Endothelial cell of umbilical vein (primary cell): ENCODE measurements at regions not wholly inside any gene's neighbourhood (a gene's known extent, or its start where the extent isn't known, plus 50 kb on each side); places are given as distances from the start of the nearest gene placed in this dataset.

Source experiments
- BruUV-seq: library from RNA; stranded (reverse); fragments of 400-500 nt; replicated peaks from 2 replicates; lab custom pipeline; 2021; lab: Mats Ljungman, UMichigan
- CTCF ChIA-PET: fragments of 300-600, 350-600 bp; sonication (Branson Sonifier 250); formaldehyde crosslinking; loops from one replicate; lab custom pipeline; 2021; ENCODE audit warnings: antibody characterized with exemption, inconsistent platforms; lab: Charles Lee
- POLR2A ChIA-PET: fragments of 300-600, 350-600 bp; sonication (Branson Sonifier 250); formaldehyde crosslinking; loops from one replicate; lab custom pipeline; 2021; ENCODE audit warnings: antibody characterized with exemption, inconsistent platforms; lab: Charles Lee
- DNase-seq: peaks from one replicate; pipeline ENCODE4 v3.0.0-alpha.2; 2011; ENCODE audit warnings: low read depth, low spot score
- FAIRE-seq: peaks from 2 replicates; lab custom pipeline; 2011; peaks lifted over from hg19 to GRCh38; lab: Jason Lieb, UNC
- H2AFZ ChIP-seq: 2 replicates; pipeline ENCODE4 v1.6.0; 2012; ENCODE audit warnings: low read depth, low read length, control low read depth, inconsistent platforms
- H3K27ac ChIP-seq: 2 replicates; pipeline ENCODE4 v1.5.1; 2011; ENCODE audit warnings: low read depth, mild to moderate bottlenecking, control low read depth, low read length, moderate library complexity; ENCODE audit not compliant: insufficient read depth
- H3K27me3 ChIP-seq, 2 experiments: 2 replicates each; pipeline versions ENCODE4 v1.6.0 to v1.6.1; 2011; ENCODE audit warnings: low read length in 2 of 2, mixed read lengths in 1 of 2; ENCODE audit not compliant: control insufficient read depth in 2 of 2, insufficient read depth in 2 of 2
- H3K36me3 ChIP-seq, 2 experiments: 2 replicates in 1 of 2; 3 replicates in 1 of 2; pipeline ENCODE4 v1.5.1; 2011; ENCODE audit warnings: low read length in 2 of 2, mild to moderate bottlenecking in 1 of 2, moderate library complexity in 1 of 2; ENCODE audit not compliant: control insufficient read depth in 2 of 2, insufficient read depth in 2 of 2; ENCODE audit errors: extremely low read depth in 1 of 2
- H3K4me1 ChIP-seq: 3 replicates; pipeline ENCODE4 v1.5.1; 2011; ENCODE audit warnings: mild to moderate bottlenecking, low read length; ENCODE audit not compliant: control insufficient read depth, insufficient read depth; ENCODE audit errors: extremely low read depth
- H3K4me2 ChIP-seq: 2 replicates; pipeline ENCODE4 v1.6.1; 2011; ENCODE audit warnings: low read length, control low read depth, mixed read lengths; ENCODE audit not compliant: insufficient read depth
- H3K4me3 ChIP-seq, 3 experiments: fragments of 200-600 bp in 1 of 3; sonication (generic), shearing (Covaris generic) in 1 of 3; replicated peaks in 1 of 3; 2 replicates each; pipeline ENCODE4 v1.5.1; 2011 to 2016; ENCODE audit warnings: control low read depth in 3 of 3, low read length in 3 of 3, mild to moderate bottlenecking in 2 of 3, inconsistent platforms in 1 of 3, low read depth in 1 of 3, moderate library complexity in 1 of 3; ENCODE audit not compliant: insufficient read depth in 1 of 3
- H3K79me2 ChIP-seq: 2 replicates; pipeline ENCODE4 v1.6.0; 2012; ENCODE audit warnings: low read length, inconsistent platforms; ENCODE audit not compliant: control insufficient read depth, insufficient read depth
- H3K9ac ChIP-seq: replicated peaks from 2 replicates; pipeline ENCODE3; 2011; ENCODE audit warnings: low read length, control low read depth; ENCODE audit not compliant: insufficient read depth; ENCODE audit errors: extremely low read depth
- H3K9me1 ChIP-seq: replicated peaks from 3 replicates; pipeline ENCODE4 v1.6.0; 2011; ENCODE audit warnings: mild to moderate bottlenecking, low read length; ENCODE audit not compliant: control insufficient read depth, insufficient read depth; ENCODE audit errors: extremely low read depth
- H3K9me3 ChIP-seq: replicated peaks from 2 replicates; pipeline ENCODE4 v1.5.1; 2012; ENCODE audit warnings: low read length, inconsistent platforms; ENCODE audit not compliant: control insufficient read depth, insufficient read depth
- H4K20me1 ChIP-seq: replicated peaks from 2 replicates; pipeline ENCODE3; 2011; ENCODE audit warnings: mild to moderate bottlenecking, low read length; ENCODE audit not compliant: control insufficient read depth, insufficient read depth; ENCODE audit errors: extremely low read depth
- CTCF ChIP-seq, 2 donors: IDR thresholded peaks; 1 replicate in 1 of 2; 2 replicates in 1 of 2; pipeline ENCODE4 v1.5.1; 2011; ENCODE audit warnings: low read length in 2 of 2, mild to moderate bottlenecking in 2 of 2, moderate library complexity in 2 of 2, control low read depth in 1 of 2, inconsistent platforms in 1 of 2, low read depth in 1 of 2; ENCODE audit not compliant: insufficient read depth in 1 of 2; ENCODE audit errors: extremely low read depth in 1 of 2
- EZH2 ChIP-seq: IDR thresholded peaks from 2 replicates; pipeline ENCODE4 v1.6.1; 2012; ENCODE audit warnings: borderline replicate concordance, low read depth, mild to moderate bottlenecking, moderate library complexity, low read length, inconsistent platforms; ENCODE audit not compliant: severe bottlenecking
- FOS ChIP-seq: IDR thresholded peaks from 2 replicates; pipeline ENCODE4 v1.6.1; 2011; ENCODE audit warnings: mild to moderate bottlenecking, low read length, moderate library complexity, borderline replicate concordance; ENCODE audit not compliant: insufficient read depth
- GATA2 ChIP-seq: IDR thresholded peaks from 2 replicates; pipeline ENCODE4 v1.7.0; 2011; ENCODE audit warnings: low read depth, mild to moderate bottlenecking, moderate library complexity, mixed read lengths, low read length; ENCODE audit not compliant: insufficient read length, insufficient read depth
- JUN ChIP-seq: IDR thresholded peaks from 2 replicates; pipeline ENCODE4 v1.6.1; 2011; ENCODE audit warnings: borderline replicate concordance, low read depth; ENCODE audit not compliant: insufficient read length, insufficient read depth
- MAX ChIP-seq: IDR thresholded peaks from 2 replicates; pipeline ENCODE4 v1.6.1; 2011; ENCODE audit not compliant: insufficient read depth, insufficient read length
- MYC ChIP-seq: IDR thresholded peaks from one replicate; pipeline ENCODE4 v1.6.1; 2011; ENCODE audit warnings: mild to moderate bottlenecking, low read depth, low read length
- POLR2A ChIP-seq: IDR thresholded peaks from 2 replicates; pipeline ENCODE4 v1.6.1; 2012; ENCODE audit warnings: low read depth, mild to moderate bottlenecking, control low read depth, low read length
- POLR2AphosphoS5 ChIP-seq: IDR thresholded peaks from 2 replicates; pipeline ENCODE4 v1.6.1; 2012; ENCODE audit warnings: low read depth, mild to moderate bottlenecking, control low read depth, low read length, moderate library complexity; ENCODE audit not compliant: insufficient read depth
- dilution Hi-C: fragments of 300-500 bp; cut with MboI; formaldehyde crosslinking; loops from one replicate; pipeline ENCODE4 v1.15.0; 2019; ENCODE audit warnings: low sequenced_read_pairs; ENCODE audit not compliant: extremely low pct_ligation_motif_present
- intact Hi-C: fragments of 100-400 bp; cut with micrococcal nuclease; formaldehyde crosslinking; loops from one replicate; pipeline ENCODE4 v1.10.0; 2022

GRCh38 chr10:43843321-43844101 lies 194.8 kb upstream of the ZNF32 start:
- H2AFZ ChIP-seq, result no peak overlapping the region

More at GRCh38 chr10:43843321-43844101, 194.8 kb upstream of the ZNF32 start:
- no peaks in the 10 kb centered on the region for H3K36me3 ChIP-seq
- H3K79me2 ChIP-seq, result no peaks in the 10 kb centered on the region
- H3K4me3 ChIP-seq, result no peak overlapping the region
- H3K27me3 ChIP-seq, result peaks cover 2 to 4% of the 10 kb centered on the region in 2 experiments
- TF ChIP-seq MYC (no peak), POLR2A (no peak), GATA2 (no peak), EZH2 (no peak), FOS (no peak), JUN (no peak), MAX (no peak), CTCF (IDR thresholded peaks at IDR 0.05; ENCODE audit: extremely low read depth in 1 of 2, insufficient read depth in 1 of 2, low read depth in 1 of 2, low read length in 2 of 2) (no peak), POLR2AphosphoS5 (no peak)
- ChIA-PET POLR2A (no interaction called here), CTCF (interaction anchor here (0.6 to 0.8 kb wide), 2 partner anchors 10 to 14 kb away, joined by 3 read pairs; no protein-coding TSS in a partner anchor)
- dilution Hi-C loops (no loop called here), intact Hi-C loops (no loop called here)
- H3K27ac ChIP-seq, result no peak overlapping the region
- H4K20me1 ChIP-seq, result no peaks in the 10 kb centered on the region
- no peak overlapping the region for H3K4me2 ChIP-seq
- peaks cover 17% of the 10 kb centered on the region for H3K4me1 ChIP-seq
- no peaks in the 10 kb centered on the region for H3K9me3 ChIP-seq
- no peaks in the 10 kb centered on the region for H3K9me1 ChIP-seq
- H3K9ac ChIP-seq, result no peak overlapping the region
- DNase-seq, result no peak
- no TSS peak for BruUV-seq
- FAIRE-seq, result no peak
